ENCODE measurements at regions not wholly inside any gene's neighbourhood (a gene's known extent, or its start where the extent isn't known, plus 50 kb on each side); places are given as distances from the start of the nearest gene placed in this dataset.

GRCh38 chr12:87642245-87642644 is 387.0 kb downstream of the C12orf50 start:
- H3K9me3 ChIP-seq (ENCODE audit: insufficient read depth, low read length), result no peaks in the 10 kb centered on the region
- DNase-seq (ENCODE audit: low read depth, low spot score), result peak; percentile 15
- H3K4me1 ChIP-seq (ENCODE audit: insufficient read depth, insufficient read length), result no peaks in the 10 kb centered on the region
- H3K4me3 ChIP-seq (ENCODE audit: insufficient read length, low read depth), result no peak overlapping the region
- H3K9ac ChIP-seq (ENCODE audit: insufficient read length, low read depth), result no peak overlapping the region
- no peaks in the 10 kb centered on the region for H3K36me3 ChIP-seq (ENCODE audit: insufficient read depth, insufficient read length, low read length)
- TF ChIP-seq SUZ12 (IDR thresholded peaks at IDR 0.05; ENCODE audit: extremely low read depth, insufficient read depth, insufficient read length) (no peak), ZNF274 (IDR thresholded peaks at IDR 0.05; ENCODE audit: low read depth, low read length) (no peak), YY1 (IDR thresholded peaks at IDR 0.05; ENCODE audit: insufficient read depth, insufficient read length) (no peak)
- H3K27me3 ChIP-seq (ENCODE audit: insufficient read depth, insufficient read length), result no peaks in the 10 kb centered on the region

- no peaks in the 10 kb centered on the region for H3K4me1 ChIP-seq (ENCODE audit: insufficient read depth, insufficient read length)
- H3K4me3 ChIP-seq (ENCODE audit: insufficient read length, low read depth), result no peak overlapping the region
- H3K9me3 ChIP-seq (ENCODE audit: insufficient read depth, low read length), result no peaks in the 10 kb centered on the region
- no peak overlapping the region for H3K9ac ChIP-seq (ENCODE audit: insufficient read length, low read depth)
- no peaks in the 10 kb centered on the region for H3K27me3 ChIP-seq (ENCODE audit: insufficient read depth, insufficient read length)
- no peak for DNase-seq (ENCODE audit: low read depth, low spot score)
- no peak for TF ChIP-seq SUZ12 (IDR thresholded peaks at IDR 0.05; ENCODE audit: extremely low read depth, insufficient read depth, insufficient read length)
- no peak for TF ChIP-seq ZNF274 (IDR thresholded peaks at IDR 0.05; ENCODE audit: low read depth, low read length)
- no peaks in the 10 kb centered on the region for H3K36me3 ChIP-seq (ENCODE audit: insufficient read depth, insufficient read length, low read length)
These were observed 411.0 kb downstream of the C12orf50 start for GRCh38 chr12:87618199-87618598.

GRCh38 chr12:87612996-87613395 is 416.2 kb downstream of the C12orf50 start:
- Histone ChIP-seq H3K4me3 (ENCODE audit: insufficient read length, low read depth) (no peak overlapping the region), H3K9me3 (ENCODE audit: insufficient read depth, low read length) (no peaks in the 10 kb centered on the region), H3K9ac (ENCODE audit: insufficient read length, low read depth) (no peak overlapping the region), H3K27me3 (ENCODE audit: insufficient read depth, insufficient read length) (no peaks in the 10 kb centered on the region), H3K36me3 (ENCODE audit: insufficient read depth, insufficient read length, low read length) (no peaks in the 10 kb centered on the region), H3K4me1 (ENCODE audit: insufficient read depth, insufficient read length) (no peaks in the 10 kb centered on the region)
- no peak for TF ChIP-seq YY1 (IDR thresholded peaks at IDR 0.05; ENCODE audit: insufficient read depth, insufficient read length)
- no peak for TF ChIP-seq ZNF274 (IDR thresholded peaks at IDR 0.05; ENCODE audit: low read depth, low read length)
- no peak for TF ChIP-seq SUZ12 (IDR thresholded peaks at IDR 0.05; ENCODE audit: extremely low read depth, insufficient read depth, insufficient read length)
- no peak for DNase-seq (ENCODE audit: low read depth, low spot score)

- DNase-seq (ENCODE audit: low read depth, low spot score), result no peak
- Histone ChIP-seq H3K9me3 (ENCODE audit: insufficient read depth, low read length) (no peaks in the 10 kb centered on the region), H3K4me3 (ENCODE audit: insufficient read length, low read depth) (no peak overlapping the region), H3K27me3 (ENCODE audit: insufficient read depth, insufficient read length) (no peaks in the 10 kb centered on the region), H3K9ac (ENCODE audit: insufficient read length, low read depth) (no peak overlapping the region), H3K36me3 (ENCODE audit: insufficient read depth, insufficient read length, low read length) (no peaks in the 10 kb centered on the region), H3K4me1 (ENCODE audit: insufficient read depth, insufficient read length) (no peaks in the 10 kb centered on the region)
- TF ChIP-seq ZNF274 (IDR thresholded peaks at IDR 0.05; ENCODE audit: low read depth, low read length), result no peak
- TF ChIP-seq YY1 (IDR thresholded peaks at IDR 0.05; ENCODE audit: insufficient read depth, insufficient read length), result no peak
- no peak for TF ChIP-seq SUZ12 (IDR thresholded peaks at IDR 0.05; ENCODE audit: extremely low read depth, insufficient read depth, insufficient read length)
These were observed 420.9 kb downstream of the C12orf50 start for GRCh38 chr12:87608321-87608720.

GRCh38 chr12:87603727-87604126 is 425.5 kb downstream of the C12orf50 start:
- no peak overlapping the region for H3K9ac ChIP-seq (ENCODE audit: insufficient read length, low read depth)
- no peaks in the 10 kb centered on the region for H3K27me3 ChIP-seq (ENCODE audit: insufficient read depth, insufficient read length)
- H3K4me1 ChIP-seq (ENCODE audit: insufficient read depth, insufficient read length), result no peaks in the 10 kb centered on the region
- DNase-seq (ENCODE audit: low read depth, low spot score), result no peak
- no peaks in the 10 kb centered on the region for H3K36me3 ChIP-seq (ENCODE audit: insufficient read depth, insufficient read length, low read length)
- no peak overlapping the region for H3K4me3 ChIP-seq (ENCODE audit: insufficient read length, low read depth)
- no peaks in the 10 kb centered on the region for H3K9me3 ChIP-seq (ENCODE audit: insufficient read depth, low read length)
- TF ChIP-seq ZNF274 (IDR thresholded peaks at IDR 0.05; ENCODE audit: low read depth, low read length), result no peak
- no peak for TF ChIP-seq YY1 (IDR thresholded peaks at IDR 0.05; ENCODE audit: insufficient read depth, insufficient read length)
- TF ChIP-seq SUZ12 (IDR thresholded peaks at IDR 0.05; ENCODE audit: extremely low read depth, insufficient read depth, insufficient read length), result no peak

GRCh38 chr12:87599459-87599858 is 429.7 kb downstream of the C12orf50 start:
- Histone ChIP-seq H3K4me3 (ENCODE audit: insufficient read length, low read depth) (no peak overlapping the region), H3K4me1 (ENCODE audit: insufficient read depth, insufficient read length) (no peaks in the 10 kb centered on the region), H3K36me3 (ENCODE audit: insufficient read depth, insufficient read length, low read length) (no peaks in the 10 kb centered on the region), H3K27me3 (ENCODE audit: insufficient read depth, insufficient read length) (no peaks in the 10 kb centered on the region), H3K9me3 (ENCODE audit: insufficient read depth, low read length) (no peaks in the 10 kb centered on the region), H3K9ac (ENCODE audit: insufficient read length, low read depth) (no peak overlapping the region)
- DNase-seq (ENCODE audit: low read depth, low spot score), result no peak
- no peak for TF ChIP-seq ZNF274 (IDR thresholded peaks at IDR 0.05; ENCODE audit: low read depth, low read length)
- no peak for TF ChIP-seq YY1 (IDR thresholded peaks at IDR 0.05; ENCODE audit: insufficient read depth, insufficient read length)
- TF ChIP-seq SUZ12 (IDR thresholded peaks at IDR 0.05; ENCODE audit: extremely low read depth, insufficient read depth, insufficient read length), result no peak

GRCh38 chr12:87597114-87597513 is 432.1 kb downstream of the C12orf50 start:
- no peak for TF ChIP-seq ZNF274 (IDR thresholded peaks at IDR 0.05; ENCODE audit: low read depth, low read length)
- TF ChIP-seq YY1 (IDR thresholded peaks at IDR 0.05; ENCODE audit: insufficient read depth, insufficient read length), result no peak
- TF ChIP-seq SUZ12 (IDR thresholded peaks at IDR 0.05; ENCODE audit: extremely low read depth, insufficient read depth, insufficient read length), result no peak
- Histone ChIP-seq H3K9ac (ENCODE audit: insufficient read length, low read depth) (no peak overlapping the region), H3K4me3 (ENCODE audit: insufficient read length, low read depth) (no peak overlapping the region), H3K9me3 (ENCODE audit: insufficient read depth, low read length) (no peaks in the 10 kb centered on the region), H3K36me3 (ENCODE audit: insufficient read depth, insufficient read length, low read length) (no peaks in the 10 kb centered on the region), H3K4me1 (ENCODE audit: insufficient read depth, insufficient read length) (no peaks in the 10 kb centered on the region), H3K27me3 (ENCODE audit: insufficient read depth, insufficient read length) (no peaks in the 10 kb centered on the region)
- DNase-seq (ENCODE audit: low read depth, low spot score), result no peak

- Histone ChIP-seq H3K27me3 (ENCODE audit: insufficient read depth, insufficient read length) (no peaks in the 10 kb centered on the region), H3K36me3 (ENCODE audit: insufficient read depth, insufficient read length, low read length) (no peaks in the 10 kb centered on the region), H3K9me3 (ENCODE audit: insufficient read depth, low read length) (no peaks in the 10 kb centered on the region), H3K4me1 (ENCODE audit: insufficient read depth, insufficient read length) (no peaks in the 10 kb centered on the region), H3K4me3 (ENCODE audit: insufficient read length, low read depth) (no peak overlapping the region), H3K9ac (ENCODE audit: insufficient read length, low read depth) (no peak overlapping the region)
- DNase-seq (ENCODE audit: low read depth, low spot score), result no peak
- TF ChIP-seq SUZ12 (IDR thresholded peaks at IDR 0.05; ENCODE audit: extremely low read depth, insufficient read depth, insufficient read length) (no peak), YY1 (IDR thresholded peaks at IDR 0.05; ENCODE audit: insufficient read depth, insufficient read length) (no peak), ZNF274 (IDR thresholded peaks at IDR 0.05; ENCODE audit: low read depth, low read length) (no peak)
These were observed 432.6 kb downstream of the C12orf50 start for GRCh38 chr12:87596636-87597035.
